ENCODE measurements at regions not wholly inside any gene's neighbourhood (a gene's known extent, or its start where the extent isn't known, plus 50 kb on each side); places are given as distances from the start of the nearest gene placed in this dataset.

DNA sequence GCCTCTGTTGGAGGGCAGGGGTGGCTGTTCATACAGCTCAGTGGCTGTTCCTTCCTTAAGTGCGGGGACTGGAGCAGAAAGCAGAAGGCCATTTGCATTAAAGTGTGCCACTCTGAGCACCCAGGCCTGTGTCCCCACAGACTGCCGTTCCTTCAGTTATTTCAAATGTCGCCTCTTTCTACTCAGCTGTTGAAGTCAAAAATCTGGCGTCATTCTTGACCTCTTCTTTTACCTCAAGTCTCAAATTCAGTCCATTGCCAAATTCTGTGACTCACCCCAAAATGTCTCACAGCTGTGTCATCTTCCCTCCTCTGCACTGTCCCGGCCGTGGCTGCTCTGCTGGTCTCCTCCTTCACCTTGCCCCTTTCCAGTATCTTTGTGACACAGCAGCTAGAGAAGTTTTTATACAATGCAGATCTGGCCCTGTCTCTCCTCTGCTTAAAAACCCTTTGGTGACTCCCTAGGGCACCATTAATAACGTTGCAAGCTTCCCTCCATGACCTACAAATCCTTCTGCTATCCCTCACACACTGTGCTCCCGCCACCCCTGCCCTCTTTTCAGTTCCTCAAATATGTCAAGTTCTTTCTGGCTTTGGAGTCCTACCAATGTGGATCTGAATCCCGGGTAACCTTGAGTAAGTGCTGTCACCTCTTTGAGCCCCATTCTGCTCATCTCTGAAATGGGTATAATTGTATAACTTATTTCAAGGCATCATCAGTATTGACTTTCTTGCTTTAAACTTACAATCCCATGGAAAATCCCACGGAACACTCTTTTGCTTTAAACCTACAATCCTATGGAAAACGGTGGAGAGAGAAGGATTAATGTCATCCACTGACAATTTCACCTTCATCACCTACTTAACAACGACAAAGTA lies 98.3 kb upstream of the BOD1 start:
- TF ChIP-seq EP300 (IDR thresholded peaks at IDR 0.05) (no peak), POLR2A (IDR thresholded peaks at IDR 0.05) (no peak), POLR2AphosphoS5 (IDR thresholded peaks at IDR 0.05) (no peak)
- TF ChIP-seq, protein P1, sequence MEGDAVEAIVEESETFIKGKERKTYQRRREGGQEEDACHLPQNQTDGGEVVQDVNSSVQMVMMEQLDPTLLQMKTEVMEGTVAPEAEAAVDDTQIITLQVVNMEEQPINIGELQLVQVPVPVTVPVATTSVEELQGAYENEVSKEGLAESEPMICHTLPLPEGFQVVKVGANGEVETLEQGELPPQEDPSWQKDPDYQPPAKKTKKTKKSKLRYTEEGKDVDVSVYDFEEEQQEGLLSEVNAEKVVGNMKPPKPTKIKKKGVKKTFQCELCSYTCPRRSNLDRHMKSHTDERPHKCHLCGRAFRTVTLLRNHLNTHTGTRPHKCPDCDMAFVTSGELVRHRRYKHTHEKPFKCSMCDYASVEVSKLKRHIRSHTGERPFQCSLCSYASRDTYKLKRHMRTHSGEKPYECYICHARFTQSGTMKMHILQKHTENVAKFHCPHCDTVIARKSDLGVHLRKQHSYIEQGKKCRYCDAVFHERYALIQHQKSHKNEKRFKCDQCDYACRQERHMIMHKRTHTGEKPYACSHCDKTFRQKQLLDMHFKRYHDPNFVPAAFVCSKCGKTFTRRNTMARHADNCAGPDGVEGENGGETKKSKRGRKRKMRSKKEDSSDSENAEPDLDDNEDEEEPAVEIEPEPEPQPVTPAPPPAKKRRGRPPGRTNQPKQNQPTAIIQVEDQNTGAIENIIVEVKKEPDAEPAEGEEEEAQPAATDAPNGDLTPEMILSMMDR (IDR thresholded peaks at IDR 0.05), result no peak
